ENCODE measurements at regions not wholly inside any gene's neighbourhood (a gene's known extent, or its start where the extent isn't known, plus 50 kb on each side); places are given as distances from the start of the nearest gene placed in this dataset.

DNA sequence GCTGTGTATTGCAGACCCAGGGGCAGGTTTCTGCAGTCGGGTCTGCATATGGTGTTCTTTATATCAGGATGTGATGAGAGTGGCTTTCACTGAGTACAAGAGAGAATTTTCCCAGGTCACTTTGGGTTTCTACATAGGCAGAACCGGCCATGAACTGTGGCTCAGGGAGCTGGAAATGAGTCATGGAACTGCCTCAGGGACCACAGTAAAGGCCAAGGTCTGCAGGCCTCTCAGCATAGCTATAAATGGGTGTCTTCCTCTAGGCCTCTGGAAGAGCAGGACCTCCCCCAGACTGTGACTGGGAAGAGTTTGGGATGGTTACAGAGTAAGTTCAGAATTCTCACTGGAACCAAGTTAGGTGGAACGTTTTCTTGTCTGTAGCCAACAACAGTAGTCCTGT is 51.8 kb upstream of the ZNF681 start:
- Mint-ChIP-seq H3K9me3 (peaks cover 29% of the 10 kb centered on the region), H3K4me3 (no peak overlapping the region), H3K27ac (no peak overlapping the region), H3K36me3 (ENCODE audit: low read depth) (peaks cover 79% of the 10 kb centered on the region), H3K27me3 (ENCODE audit: low read depth) (no peaks in the 10 kb centered on the region), H3K4me1 (no peaks in the 10 kb centered on the region)
- TF ChIP-seq, protein P1, sequence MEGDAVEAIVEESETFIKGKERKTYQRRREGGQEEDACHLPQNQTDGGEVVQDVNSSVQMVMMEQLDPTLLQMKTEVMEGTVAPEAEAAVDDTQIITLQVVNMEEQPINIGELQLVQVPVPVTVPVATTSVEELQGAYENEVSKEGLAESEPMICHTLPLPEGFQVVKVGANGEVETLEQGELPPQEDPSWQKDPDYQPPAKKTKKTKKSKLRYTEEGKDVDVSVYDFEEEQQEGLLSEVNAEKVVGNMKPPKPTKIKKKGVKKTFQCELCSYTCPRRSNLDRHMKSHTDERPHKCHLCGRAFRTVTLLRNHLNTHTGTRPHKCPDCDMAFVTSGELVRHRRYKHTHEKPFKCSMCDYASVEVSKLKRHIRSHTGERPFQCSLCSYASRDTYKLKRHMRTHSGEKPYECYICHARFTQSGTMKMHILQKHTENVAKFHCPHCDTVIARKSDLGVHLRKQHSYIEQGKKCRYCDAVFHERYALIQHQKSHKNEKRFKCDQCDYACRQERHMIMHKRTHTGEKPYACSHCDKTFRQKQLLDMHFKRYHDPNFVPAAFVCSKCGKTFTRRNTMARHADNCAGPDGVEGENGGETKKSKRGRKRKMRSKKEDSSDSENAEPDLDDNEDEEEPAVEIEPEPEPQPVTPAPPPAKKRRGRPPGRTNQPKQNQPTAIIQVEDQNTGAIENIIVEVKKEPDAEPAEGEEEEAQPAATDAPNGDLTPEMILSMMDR (IDR thresholded peaks at IDR 0.05; ENCODE audit: unreplicated experiment in 3 of 3) = no peak
